Astrocyte (in vitro differentiated cells and primary cell): ENCODE measurements at regions not wholly inside any gene's neighbourhood (a gene's known extent, or its start where the extent isn't known, plus 50 kb on each side); places are given as distances from the start of the nearest gene placed in this dataset.

Experiments used
- DNase-seq: peaks from one replicate; pipeline ENCODE4 v3.0.0-alpha.2; 2010; ENCODE audit warnings: low read depth
- FAIRE-seq: peaks from 2 replicates; lab custom pipeline; 2011; peaks lifted over from hg19 to GRCh38; lab: Jason Lieb, UNC
- H2AFZ ChIP-seq: 2 replicates; pipeline ENCODE4 v1.6.0; 2012; ENCODE audit warnings: low read depth, low read length, inconsistent platforms
- H3K27ac ChIP-seq: 2 replicates; pipeline ENCODE4 v1.5.1; 2011; ENCODE audit warnings: low read depth, low read length, inconsistent platforms
- H3K27me3 ChIP-seq: 2 replicates; pipeline ENCODE4 v1.6.0; 2011; ENCODE audit warnings: low read length, inconsistent platforms; ENCODE audit not compliant: insufficient read depth
- H3K36me3 ChIP-seq: 2 replicates; pipeline ENCODE4 v1.5.1; 2011; ENCODE audit warnings: low read length, inconsistent platforms; ENCODE audit not compliant: insufficient read depth
- H3K4me1 ChIP-seq: 2 replicates; pipeline ENCODE4 v1.5.1; 2011; ENCODE audit warnings: low read length, inconsistent platforms; ENCODE audit not compliant: insufficient read depth
- H3K4me2 ChIP-seq: 2 replicates; pipeline ENCODE4 v1.6.0; 2012; ENCODE audit warnings: low read length, inconsistent platforms
- H3K4me3 ChIP-seq: 2 replicates; pipeline ENCODE4 v1.5.1; 2011; ENCODE audit warnings: low read depth, mild to moderate bottlenecking, low read length, inconsistent platforms; ENCODE audit not compliant: insufficient read depth
- H3K79me2 ChIP-seq: 2 replicates; pipeline ENCODE4 v1.6.0; 2012; ENCODE audit warnings: mild to moderate bottlenecking, low read length, inconsistent platforms; ENCODE audit not compliant: insufficient read depth
- H3K9ac ChIP-seq: 2 replicates; pipeline ENCODE4 v1.6.0; 2012; ENCODE audit warnings: mild to moderate bottlenecking, low read length, inconsistent platforms
- H3K9me3 ChIP-seq: 2 replicates; pipeline ENCODE4 v1.5.1; 2012; ENCODE audit warnings: low read depth, mild to moderate bottlenecking, low read length, inconsistent platforms; ENCODE audit not compliant: insufficient read depth
- H4K20me1 ChIP-seq: 2 replicates; pipeline ENCODE4 v1.6.0; 2012; ENCODE audit warnings: low read length, inconsistent platforms; ENCODE audit not compliant: insufficient read depth
- H3K27ac Mint-ChIP-seq: one replicate; pipeline ENCODE4 v1.8.0; 2021; ENCODE audit warnings: mild to moderate bottlenecking, mixed read lengths; ENCODE audit not compliant: unreplicated experiment
- H3K27me3 Mint-ChIP-seq: one replicate; pipeline ENCODE4 v1.8.0; 2021; ENCODE audit warnings: low read depth, mixed read lengths; ENCODE audit not compliant: unreplicated experiment
- H3K36me3 Mint-ChIP-seq: one replicate; pipeline ENCODE4 v1.8.0; 2021; ENCODE audit warnings: low read depth, mixed read lengths; ENCODE audit not compliant: unreplicated experiment
- H3K4me1 Mint-ChIP-seq: one replicate; pipeline ENCODE4 v1.8.0; 2021; ENCODE audit warnings: low read depth, mixed read lengths; ENCODE audit not compliant: unreplicated experiment
- H3K4me3 Mint-ChIP-seq: one replicate; pipeline ENCODE4 v1.8.0; 2021; ENCODE audit warnings: mild to moderate bottlenecking, moderate library complexity, mixed read lengths; ENCODE audit not compliant: unreplicated experiment
- H3K9me3 Mint-ChIP-seq: one replicate; pipeline ENCODE4 v1.8.0; 2021; ENCODE audit warnings: mild to moderate bottlenecking, mixed read lengths; ENCODE audit not compliant: unreplicated experiment
- CTCF ChIP-seq: IDR thresholded peaks from 2 replicates; pipeline ENCODE4 v1.5.1; 2011; ENCODE audit warnings: low read depth, mild to moderate bottlenecking, inconsistent platforms, low read length, moderate library complexity; ENCODE audit not compliant: insufficient read depth
- EZH2 ChIP-seq: IDR thresholded peaks from 2 replicates; pipeline ENCODE4 v1.6.1; 2012; ENCODE audit warnings: mild to moderate bottlenecking, low read length, inconsistent platforms; ENCODE audit not compliant: insufficient read depth

- TF ChIP-seq CTCF: no peak
- no peak for TF ChIP-seq EZH2
- no peak overlapping the region for H3K4me2 ChIP-seq
- H3K9me3 ChIP-seq: no peaks in the 10 kb centered on the region
- H2AFZ ChIP-seq: no peak overlapping the region
- DNase-seq: no peak
- no peaks in the 10 kb centered on the region for H3K4me1 Mint-ChIP-seq
- H4K20me1 ChIP-seq: no peaks in the 10 kb centered on the region
- peaks cover 3% of the 10 kb centered on the region for H3K9me3 Mint-ChIP-seq
- no peak for FAIRE-seq
- no peaks in the 10 kb centered on the region for H3K36me3 Mint-ChIP-seq
- H3K4me1 ChIP-seq: no peaks in the 10 kb centered on the region
- no peak overlapping the region for H3K4me3 Mint-ChIP-seq
- H3K27me3 ChIP-seq: no peaks in the 10 kb centered on the region
- H3K27ac ChIP-seq: no peak overlapping the region
- H3K27me3 Mint-ChIP-seq: no peaks in the 10 kb centered on the region
- H3K79me2 ChIP-seq: no peaks in the 10 kb centered on the region
- H3K9ac ChIP-seq: no peak overlapping the region
- H3K4me3 ChIP-seq: no peak overlapping the region
- H3K36me3 ChIP-seq: no peaks in the 10 kb centered on the region
- no peak overlapping the region for H3K27ac Mint-ChIP-seq
Observed at GRCh38 chr14:46279776-46280175, 371.8 kb downstream of the RPL10L start.

- H4K20me1 ChIP-seq: no peaks in the 10 kb centered on the region
- TF ChIP-seq CTCF (no peak), EZH2 (no peak)
- FAIRE-seq (no peak), DNase-seq (no peak)
- Mint-ChIP-seq H3K27me3 (no peaks in the 10 kb centered on the region), H3K4me3 (no peak overlapping the region), H3K9me3 (peaks cover 2% of the 10 kb centered on the region), H3K36me3 (no peaks in the 10 kb centered on the region), H3K4me1 (no peaks in the 10 kb centered on the region), H3K27ac (no peak overlapping the region)
- no peaks in the 10 kb centered on the region for H3K27me3 ChIP-seq
- no peaks in the 10 kb centered on the region for H3K79me2 ChIP-seq
- H3K4me2 ChIP-seq: no peak overlapping the region
- H3K9me3 ChIP-seq: no peaks in the 10 kb centered on the region
- H3K4me3 ChIP-seq: no peak overlapping the region
- no peaks in the 10 kb centered on the region for H3K4me1 ChIP-seq
- H3K27ac ChIP-seq: no peak overlapping the region
- H3K36me3 ChIP-seq: no peaks in the 10 kb centered on the region
- no peak overlapping the region for H3K9ac ChIP-seq
- no peak overlapping the region for H2AFZ ChIP-seq
Observed at GRCh38 chr14:46279327-46279726, 372.3 kb downstream of the RPL10L start.

- no peak for TF ChIP-seq EZH2
- Mint-ChIP-seq H3K27ac (no peak overlapping the region), H3K27me3 (no peaks in the 10 kb centered on the region), H3K4me1 (no peaks in the 10 kb centered on the region), H3K36me3 (no peaks in the 10 kb centered on the region), H3K4me3 (no peak overlapping the region), H3K9me3 (no peaks in the 10 kb centered on the region)
- Histone ChIP-seq H3K4me1 (no peaks in the 10 kb centered on the region), H2AFZ (no peak overlapping the region), H3K9me3 (no peaks in the 10 kb centered on the region), H3K4me2 (no peak overlapping the region), H3K4me3 (no peak overlapping the region), H4K20me1 (no peaks in the 10 kb centered on the region), H3K9ac (no peak overlapping the region), H3K27me3 (no peaks in the 10 kb centered on the region), H3K36me3 (no peaks in the 10 kb centered on the region), H3K27ac (no peak overlapping the region), H3K79me2 (no peaks in the 10 kb centered on the region)
- FAIRE-seq: no peak
- no peak for DNase-seq
Observed at GRCh38 chr14:46259536-46259935, 392.0 kb downstream of the RPL10L start.
